MCF 10A (cell line): ENCODE measurements at regions not wholly inside any gene's neighbourhood (a gene's known extent, or its start where the extent isn't known, plus 50 kb on each side); places are given as distances from the start of the nearest gene placed in this dataset.

Source experiments
- BruUV-seq: library from RNA; stranded (reverse); fragments of 400-500 nt; replicated peaks from 2 replicates; lab custom pipeline; 2021; lab: Mats Ljungman, UMichigan
- CTCF ChIA-PET: fragments of 300-600 bp; sonication (Branson Sonifier 250); formaldehyde crosslinking; extraction: SDS; loops from one replicate; lab custom pipeline; 2021; ENCODE audit warnings: antibody characterized with exemption, inconsistent platforms; lab: Yijun Ruan, JAX
- POLR2A ChIA-PET: fragments of 300-600, 350-650 bp; sonication (Branson Sonifier 250); formaldehyde crosslinking; extraction: SDS; loops from one replicate; lab custom pipeline; 2020; ENCODE audit warnings: antibody characterized with exemption, inconsistent platforms; lab: Yijun Ruan, JAX
- DNase-seq: peaks from one replicate; pipeline ENCODE4 v3.0.0-alpha.2; 2018; ENCODE audit not compliant: unreplicated experiment
- H3K27ac Mint-ChIP-seq: one replicate; pipeline ENCODE4 v1.8.0; 2022; ENCODE audit warnings: mild to moderate bottlenecking, low read depth, mixed read lengths; ENCODE audit not compliant: unreplicated experiment
- H3K27me3 Mint-ChIP-seq: one replicate; pipeline ENCODE4 v1.8.0; 2022; ENCODE audit warnings: mixed read lengths; ENCODE audit not compliant: insufficient read depth, unreplicated experiment
- H3K36me3 Mint-ChIP-seq: one replicate; pipeline ENCODE4 v1.8.0; 2022; ENCODE audit warnings: mild to moderate bottlenecking, moderate library complexity, mixed read lengths; ENCODE audit not compliant: insufficient read depth, unreplicated experiment
- H3K4me1 Mint-ChIP-seq: one replicate; pipeline ENCODE4 v1.8.0; 2022; ENCODE audit warnings: mixed read lengths; ENCODE audit not compliant: insufficient read depth, unreplicated experiment
- H3K4me3 Mint-ChIP-seq: one replicate; pipeline ENCODE4 v1.8.0; 2022; ENCODE audit warnings: mild to moderate bottlenecking, moderate library complexity, mixed read lengths; ENCODE audit not compliant: unreplicated experiment
- H3K9me3 Mint-ChIP-seq: one replicate; pipeline ENCODE4 v1.8.0; 2022; ENCODE audit warnings: mixed read lengths; ENCODE audit not compliant: unreplicated experiment
- intact Hi-C: fragments of 100-400 bp; cut with micrococcal nuclease; formaldehyde crosslinking; loops from 2 replicates; pipeline ENCODE4 v1.14.1; 2022
- TF ChIP-seq, protein P1 (sequence below): fragments of 200-600 bp; IDR thresholded peaks from one replicate; pipeline ENCODE4 v1.8.0; 2022; ENCODE audit warnings: antibody characterized with exemption, mild to moderate bottlenecking; ENCODE audit not compliant: unreplicated experiment

- no peak for DNase-seq
- BruUV-seq, result no TSS peak
- Mint-ChIP-seq H3K4me1 (no peaks in the 10 kb centered on the region), H3K36me3 (no peaks in the 10 kb centered on the region), H3K27me3 (no peaks in the 10 kb centered on the region), H3K27ac (no peak overlapping the region), H3K9me3 (peaks cover 13% of the 10 kb centered on the region), H3K4me3 (no peak overlapping the region)
- CTCF ChIA-PET, result interaction anchor here (0.8 to 1.2 kb wide), 2 partner anchors 10 to 82 kb away, joined by 4 to 5 read pairs; no protein-coding TSS in a partner anchor
- intact Hi-C loops, result no loop called here
- POLR2A ChIA-PET, result no interaction called here
- TF ChIP-seq, protein P1, sequence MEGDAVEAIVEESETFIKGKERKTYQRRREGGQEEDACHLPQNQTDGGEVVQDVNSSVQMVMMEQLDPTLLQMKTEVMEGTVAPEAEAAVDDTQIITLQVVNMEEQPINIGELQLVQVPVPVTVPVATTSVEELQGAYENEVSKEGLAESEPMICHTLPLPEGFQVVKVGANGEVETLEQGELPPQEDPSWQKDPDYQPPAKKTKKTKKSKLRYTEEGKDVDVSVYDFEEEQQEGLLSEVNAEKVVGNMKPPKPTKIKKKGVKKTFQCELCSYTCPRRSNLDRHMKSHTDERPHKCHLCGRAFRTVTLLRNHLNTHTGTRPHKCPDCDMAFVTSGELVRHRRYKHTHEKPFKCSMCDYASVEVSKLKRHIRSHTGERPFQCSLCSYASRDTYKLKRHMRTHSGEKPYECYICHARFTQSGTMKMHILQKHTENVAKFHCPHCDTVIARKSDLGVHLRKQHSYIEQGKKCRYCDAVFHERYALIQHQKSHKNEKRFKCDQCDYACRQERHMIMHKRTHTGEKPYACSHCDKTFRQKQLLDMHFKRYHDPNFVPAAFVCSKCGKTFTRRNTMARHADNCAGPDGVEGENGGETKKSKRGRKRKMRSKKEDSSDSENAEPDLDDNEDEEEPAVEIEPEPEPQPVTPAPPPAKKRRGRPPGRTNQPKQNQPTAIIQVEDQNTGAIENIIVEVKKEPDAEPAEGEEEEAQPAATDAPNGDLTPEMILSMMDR, result no peak
These were observed 558.2 kb upstream of the PKDCC start for GRCh38 chr2:41489638-41490037.

DNA sequence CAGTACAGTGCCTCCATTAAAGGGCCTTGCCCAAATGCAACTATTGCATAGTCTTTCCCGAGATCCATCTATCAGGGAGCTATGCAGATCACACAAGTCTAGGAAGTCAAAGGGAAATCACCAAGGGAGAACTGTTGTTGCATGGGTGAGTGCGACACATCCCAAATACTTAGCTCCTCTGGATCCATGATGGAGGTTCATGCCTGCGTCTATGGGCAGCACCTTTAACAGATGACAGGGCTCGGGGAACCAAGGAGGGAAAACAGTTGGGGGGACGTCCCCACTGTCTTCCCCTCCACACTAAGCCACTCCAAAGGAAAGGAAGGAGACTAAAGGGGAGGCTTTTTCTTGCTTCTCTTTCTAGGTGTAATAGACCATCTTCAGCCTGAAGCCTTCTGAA, 552.8 kb upstream of the PKDCC start:
- no peak overlapping the region for H3K27ac Mint-ChIP-seq
- TF ChIP-seq, protein P1, result no peak
- intact Hi-C loops, result no loop called here
- no peaks in the 10 kb centered on the region for H3K36me3 Mint-ChIP-seq
- peaks cover 5% of the 10 kb centered on the region for H3K4me1 Mint-ChIP-seq
- no TSS peak for BruUV-seq
- H3K4me3 Mint-ChIP-seq, result no peak overlapping the region
- POLR2A ChIA-PET, result no interaction called here
- H3K9me3 Mint-ChIP-seq, result peaks cover 30% of the 10 kb centered on the region
- peak; percentile 5 for DNase-seq
- no peaks in the 10 kb centered on the region for H3K27me3 Mint-ChIP-seq
- CTCF ChIA-PET, result interaction anchor here (0.7 kb wide), 1 partner anchor 163 kb away, joined by 3 read pairs; no protein-coding TSS in a partner anchor

DNA sequence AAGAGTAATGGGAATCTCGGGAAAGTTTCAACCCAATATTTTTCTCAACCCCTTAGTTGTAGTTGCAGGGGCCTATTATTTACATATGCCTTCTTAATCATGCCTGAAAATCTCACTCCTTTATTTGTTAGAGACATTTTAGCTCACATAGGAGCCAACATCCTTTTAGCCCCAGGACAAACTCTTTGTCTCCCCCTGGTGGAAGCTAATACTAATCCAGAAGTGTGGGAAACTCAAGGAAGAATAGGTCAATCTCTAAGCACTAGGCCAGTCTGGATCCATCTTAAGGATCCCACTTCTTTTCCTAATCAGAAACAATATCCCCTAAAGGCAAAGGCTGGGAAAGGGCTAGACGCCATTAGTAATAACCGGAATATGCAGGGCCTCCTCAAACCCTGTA, 550.9 kb upstream of the PKDCC start:
- Mint-ChIP-seq H3K9me3 (peaks cover 35% of the 10 kb centered on the region), H3K27ac (no peak overlapping the region), H3K36me3 (no peaks in the 10 kb centered on the region), H3K4me3 (no peak overlapping the region), H3K27me3 (no peaks in the 10 kb centered on the region), H3K4me1 (peaks cover 5% of the 10 kb centered on the region)
- CTCF ChIA-PET, result interaction anchor here (0.6 kb wide), 2 partner anchors 183 to 394 kb away, joined by 3 to 4 read pairs; no protein-coding TSS in a partner anchor
- no TSS peak for BruUV-seq
- POLR2A ChIA-PET, result no interaction called here
- no peak for DNase-seq
- intact Hi-C loops, result no loop called here
- TF ChIP-seq, protein P1, result peak; percentile 7

GRCh38 chr2:41498781-41499180, 549.0 kb upstream of the PKDCC start:
- no peaks in the 10 kb centered on the region for H3K27me3 Mint-ChIP-seq
- no peak overlapping the region for H3K4me3 Mint-ChIP-seq
- no peak overlapping the region for H3K27ac Mint-ChIP-seq
- CTCF ChIA-PET, result interaction anchor here (0.7 to 1.0 kb wide), 2 partner anchors 282 to 1168 kb away, joined by 3 read pairs; no protein-coding TSS in a partner anchor
- POLR2A ChIA-PET, result interaction anchor here (0.6 to 0.7 kb wide), 3 partner anchors 26 to 281 kb away, joined by 4 read pairs; no protein-coding TSS in a partner anchor
- H3K9me3 Mint-ChIP-seq, result peaks cover 37% of the 10 kb centered on the region
- peak; percentile 28 for DNase-seq
- no TSS peak for BruUV-seq
- intact Hi-C loops, result no loop called here
- peaks cover 5% of the 10 kb centered on the region for H3K4me1 Mint-ChIP-seq
- TF ChIP-seq, protein P1, result no peak
- no peaks in the 10 kb centered on the region for H3K36me3 Mint-ChIP-seq
